CD4-positive, alpha-beta T cell treated with Interferon gamma for 1 hour (primary cell): ENCODE measurements at regions not wholly inside any gene's neighbourhood (a gene's known extent, or its start where the extent isn't known, plus 50 kb on each side); places are given as distances from the start of the nearest gene placed in this dataset.
"Not testable (repeated sequence)": the region's sequence is repeated elsewhere in the genome, so short reads cannot be mapped to it uniquely, and the experiment has no call there.

Experiments
- DNase-seq: peaks from one replicate; pipeline ENCODE4 v3.0.0-alpha.2; 2020

- DNase-seq = no peak
Observed at GRCh38 chr21:15119486-15119885, 54.7 kb upstream of the NRIP1 start.

GRCh38 chr21:15121097-15121654 lies 56.4 kb upstream of the NRIP1 start:
- no peak for DNase-seq

DNA sequence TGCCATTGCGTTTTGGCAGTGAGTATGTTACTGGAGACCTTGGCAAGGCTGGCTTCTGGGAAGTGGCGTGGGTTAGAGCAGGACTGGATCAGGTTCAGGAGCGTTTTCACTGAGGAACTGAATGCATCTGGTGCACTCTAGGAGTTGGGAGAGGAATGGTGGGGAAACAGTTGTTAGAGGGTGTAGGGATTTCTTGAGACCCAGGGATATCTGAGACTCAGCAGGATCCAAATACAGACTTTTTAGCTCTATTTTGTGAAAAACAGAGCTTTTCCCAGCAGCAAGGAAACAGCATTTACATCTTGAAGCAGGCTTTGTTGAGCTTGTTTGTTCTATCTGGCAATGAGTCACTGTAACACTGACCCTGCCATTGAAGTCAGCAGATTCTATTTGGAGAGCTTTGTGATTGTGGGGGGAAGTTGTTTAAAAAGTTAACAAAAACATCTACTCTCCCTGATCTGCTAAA lies 56.9 kb upstream of the NRIP1 start:
- no peak for DNase-seq

- no peak for DNase-seq
Observed at GRCh38 chr21:15122241-15122640, 57.4 kb upstream of the NRIP1 start.

DNA sequence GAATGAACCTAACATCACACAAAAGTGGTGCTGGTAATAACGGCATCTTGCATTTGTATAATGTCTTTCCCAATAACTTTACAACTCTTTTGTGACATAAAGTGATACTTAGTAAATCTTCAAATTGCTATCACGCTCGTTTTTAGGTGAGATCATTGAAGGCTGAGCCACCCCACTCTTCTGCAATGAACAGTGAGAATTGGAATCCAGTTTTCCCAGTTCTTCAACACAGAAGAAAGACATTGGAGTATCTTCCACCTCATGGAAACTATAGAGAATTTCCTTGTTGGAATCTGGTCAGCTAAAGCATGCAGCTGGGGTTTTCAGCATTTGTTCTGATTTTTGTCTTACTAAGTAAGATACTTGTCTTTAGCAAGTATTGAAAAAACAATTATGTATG lies 59.9 kb upstream of the NRIP1 start:
- no peak for DNase-seq

- no peak for DNase-seq
Observed at GRCh38 chr21:15126948-15127347, 62.1 kb upstream of the NRIP1 start.

- no peak for DNase-seq
Observed at GRCh38 chr21:15127437-15127836, 62.6 kb upstream of the NRIP1 start.

DNA sequence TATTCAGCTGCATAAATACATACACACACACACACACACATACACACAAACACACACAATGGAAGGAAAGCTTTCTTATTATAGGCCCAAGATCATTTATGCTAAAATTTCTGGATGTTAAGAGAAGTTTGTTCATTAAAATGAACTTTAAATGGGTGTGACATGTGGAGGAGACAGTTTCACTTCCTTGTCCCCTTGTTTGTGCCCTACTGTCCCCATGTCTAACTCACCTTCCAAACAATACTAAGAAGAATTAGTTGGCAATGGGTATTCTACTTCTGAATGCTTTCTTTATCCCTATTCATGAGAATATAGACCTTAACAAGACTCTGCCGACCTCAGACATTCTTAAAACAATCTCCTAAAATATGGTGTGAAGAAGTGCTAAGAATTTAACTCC lies 63.5 kb upstream of the NRIP1 start:
- DNase-seq = no peak

DNA sequence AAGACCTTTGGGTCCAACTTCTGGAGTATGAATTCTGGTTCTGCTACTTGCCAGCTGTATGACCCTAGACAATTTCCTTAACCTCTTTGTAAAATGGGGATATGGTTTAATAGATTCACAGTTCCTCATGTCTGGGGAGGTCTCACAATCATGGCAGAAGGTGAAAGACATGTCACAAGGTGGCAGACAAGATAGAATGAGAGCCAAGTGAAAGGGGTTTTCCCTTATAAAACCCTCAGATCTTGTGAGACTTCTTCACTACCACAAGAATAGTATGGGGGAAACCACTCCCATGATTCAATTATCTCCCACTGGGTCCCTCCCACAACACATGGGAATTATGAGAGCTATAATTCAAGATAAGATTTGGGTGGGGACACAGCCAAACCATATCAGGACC lies 63.9 kb upstream of the NRIP1 start:
- not testable (repeated sequence) for DNase-seq

- no peak for DNase-seq
Observed at GRCh38 chr21:15130326-15130725, 65.5 kb upstream of the NRIP1 start.

DNA sequence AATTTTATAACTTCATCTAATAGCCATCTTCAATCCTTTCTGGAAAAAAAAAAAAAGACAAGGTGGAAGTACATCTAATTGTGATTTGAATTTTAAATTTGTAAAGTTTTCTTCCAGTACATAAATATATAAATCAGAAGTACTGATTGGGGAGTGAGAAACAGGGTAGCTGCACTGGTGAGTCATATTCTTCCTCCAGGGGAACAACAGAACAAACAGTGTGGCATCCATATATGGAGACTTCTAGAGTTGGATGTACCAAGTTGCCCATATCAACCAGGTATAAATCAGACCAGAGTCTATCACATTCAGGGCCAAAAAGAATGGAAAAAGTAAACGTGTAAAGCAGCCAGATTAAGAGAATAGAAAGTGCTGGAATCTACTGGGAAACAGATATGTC lies 66.0 kb upstream of the NRIP1 start:
- DNase-seq = no peak

DNA sequence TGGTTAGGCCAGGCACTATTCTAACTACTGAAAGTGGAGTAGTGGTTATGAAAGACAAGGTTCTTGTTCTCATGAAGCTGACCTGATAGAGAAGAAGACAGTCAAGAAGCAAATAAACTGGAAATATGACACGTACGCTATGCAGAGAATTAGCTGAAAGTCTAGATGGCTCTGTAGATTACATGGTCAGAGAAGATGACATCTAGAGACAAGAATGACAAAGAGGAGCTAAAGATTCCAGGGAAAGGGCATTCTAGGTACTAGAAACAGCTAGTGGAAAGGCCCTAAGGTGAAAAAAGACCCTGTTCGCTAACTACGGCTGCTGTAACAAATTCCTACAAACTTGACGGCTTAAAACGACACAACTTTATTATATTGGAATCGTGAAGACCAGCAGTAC lies 68.0 kb upstream of the NRIP1 start:
- DNase-seq = no peak

- peak; percentile 4 for DNase-seq
Observed at GRCh38 chr21:15134701-15135470, 70.1 kb upstream of the NRIP1 start.

- DNase-seq = no peak
Observed at GRCh38 chr21:15135867-15136629, 71.2 kb upstream of the NRIP1 start.

DNA sequence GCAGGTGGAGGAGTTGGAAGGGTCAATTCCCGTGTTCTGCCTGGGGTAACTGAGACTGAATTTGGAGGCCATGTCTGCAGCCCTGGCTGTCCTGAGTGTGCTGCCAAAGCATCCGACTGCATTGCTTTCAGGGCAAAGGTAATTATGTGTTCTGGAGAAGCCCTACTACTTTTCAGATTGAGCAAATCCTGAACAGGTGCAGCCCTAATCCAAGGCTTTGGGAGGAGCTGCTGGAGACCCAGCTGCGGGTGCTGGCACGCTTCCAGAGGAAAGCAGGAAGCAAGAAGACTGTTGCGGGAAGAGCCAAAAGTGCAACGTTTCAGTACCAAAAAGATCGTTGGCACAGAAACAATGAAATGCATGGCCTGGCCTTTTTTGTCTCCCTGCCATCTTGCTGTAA lies 73.7 kb upstream of the NRIP1 start:
- DNase-seq = no peak

- no peak for DNase-seq
Observed at GRCh38 chr21:15139898-15140297, 75.1 kb upstream of the NRIP1 start.

DNA sequence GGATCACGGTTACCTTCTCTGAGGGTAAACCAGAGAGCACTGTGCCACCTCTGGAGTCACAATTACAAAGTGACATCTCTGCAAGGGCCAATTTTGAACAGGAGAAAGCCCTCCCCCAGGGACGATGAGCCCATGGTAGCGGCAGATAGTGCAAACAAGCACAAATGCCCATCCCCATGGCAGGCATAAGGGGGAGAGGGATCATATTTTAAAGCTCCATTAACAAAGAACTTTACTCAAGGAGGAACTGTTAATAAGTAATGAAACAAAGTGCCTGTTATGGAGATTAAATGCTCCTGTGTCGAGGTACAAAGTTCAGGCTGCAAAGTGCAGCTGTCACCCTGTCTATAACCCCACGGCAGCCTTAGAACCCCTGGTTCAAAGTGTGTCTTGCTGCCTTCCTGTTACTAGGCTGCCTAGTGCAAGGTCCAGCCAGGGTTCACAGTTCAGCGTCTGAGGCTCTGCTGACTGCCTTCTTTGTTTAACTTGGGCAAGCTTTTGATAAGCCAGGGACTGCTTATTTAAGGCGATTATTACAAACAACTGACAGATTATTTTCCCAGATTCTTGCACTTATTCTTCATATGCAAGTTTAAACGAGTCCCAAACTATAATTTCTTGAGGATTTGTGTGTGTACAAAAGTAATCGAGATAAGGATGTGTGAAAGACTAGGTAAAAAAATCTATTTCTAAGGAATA lies 75.7 kb upstream of the NRIP1 start:
- no peak for DNase-seq

- DNase-seq = no peak
Observed at GRCh38 chr21:15141261-15141970, 76.6 kb upstream of the NRIP1 start.

DNA sequence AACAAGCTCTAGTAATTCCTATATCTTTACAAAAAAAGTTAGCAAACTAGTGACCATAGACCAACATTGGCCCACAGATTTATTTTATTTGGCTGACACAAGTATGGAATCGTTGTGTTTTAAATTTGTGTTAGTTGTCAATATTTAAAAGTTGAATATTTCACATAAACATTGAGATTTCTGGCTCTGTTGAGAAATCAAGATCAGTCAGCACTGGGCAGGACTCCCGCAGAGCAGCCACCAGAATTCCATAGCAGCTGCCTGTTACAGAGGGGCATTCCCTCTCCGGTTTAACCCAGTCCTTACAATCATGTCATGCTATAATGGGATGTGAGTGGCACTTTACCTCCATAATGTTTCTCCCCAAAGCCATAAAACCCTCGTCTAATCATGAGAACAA lies 79.2 kb upstream of the NRIP1 start:
- DNase-seq = no peak

DNA sequence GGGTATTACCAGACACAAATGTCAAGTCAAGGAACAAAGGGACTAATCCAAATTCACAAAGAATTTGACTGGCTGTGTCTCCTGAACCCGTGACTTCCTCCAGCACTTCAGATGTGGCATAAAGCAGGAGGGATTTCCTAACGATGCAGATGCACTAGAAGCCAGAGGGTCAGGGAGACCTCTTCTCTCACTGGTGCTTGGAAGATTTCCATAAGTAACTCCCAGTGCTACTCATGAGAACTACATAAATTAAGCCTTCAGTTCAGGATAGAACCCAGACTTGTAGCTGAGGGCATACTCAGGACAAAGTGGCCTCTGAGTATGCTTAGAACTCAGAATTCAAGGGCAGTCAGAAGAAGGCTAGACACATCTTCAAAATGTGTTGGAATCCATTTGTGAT lies 83.6 kb upstream of the NRIP1 start:
- no peak for DNase-seq

DNA sequence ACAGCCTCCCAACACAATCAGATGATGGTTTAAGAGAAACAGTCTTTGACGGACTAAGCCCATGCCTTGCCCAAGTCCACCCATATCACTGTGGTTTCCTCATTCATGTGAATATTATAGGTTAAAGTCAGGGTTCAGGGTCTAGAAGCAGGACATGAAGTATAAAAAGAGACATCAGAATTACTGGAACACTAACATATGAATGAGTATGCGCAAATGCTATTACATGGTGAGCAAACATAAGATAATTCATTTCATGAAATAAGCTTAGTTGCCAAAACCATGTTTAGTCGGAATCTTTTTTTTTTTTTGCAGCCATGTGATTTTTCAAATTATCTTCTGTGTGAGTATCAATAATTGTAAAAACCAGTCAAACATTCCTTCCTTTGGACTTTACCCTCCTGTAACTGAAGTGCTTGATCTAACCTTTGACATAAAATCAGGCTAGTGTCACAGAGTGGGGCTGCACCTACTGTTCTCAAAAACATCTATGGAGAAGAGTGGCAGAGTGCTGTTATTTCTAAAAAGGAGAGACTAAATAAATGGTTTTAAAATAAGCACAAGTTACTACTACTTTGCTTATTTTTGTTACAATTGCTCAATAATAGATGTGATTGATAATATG lies 84.9 kb upstream of the NRIP1 start:
- no peak for DNase-seq

DNA sequence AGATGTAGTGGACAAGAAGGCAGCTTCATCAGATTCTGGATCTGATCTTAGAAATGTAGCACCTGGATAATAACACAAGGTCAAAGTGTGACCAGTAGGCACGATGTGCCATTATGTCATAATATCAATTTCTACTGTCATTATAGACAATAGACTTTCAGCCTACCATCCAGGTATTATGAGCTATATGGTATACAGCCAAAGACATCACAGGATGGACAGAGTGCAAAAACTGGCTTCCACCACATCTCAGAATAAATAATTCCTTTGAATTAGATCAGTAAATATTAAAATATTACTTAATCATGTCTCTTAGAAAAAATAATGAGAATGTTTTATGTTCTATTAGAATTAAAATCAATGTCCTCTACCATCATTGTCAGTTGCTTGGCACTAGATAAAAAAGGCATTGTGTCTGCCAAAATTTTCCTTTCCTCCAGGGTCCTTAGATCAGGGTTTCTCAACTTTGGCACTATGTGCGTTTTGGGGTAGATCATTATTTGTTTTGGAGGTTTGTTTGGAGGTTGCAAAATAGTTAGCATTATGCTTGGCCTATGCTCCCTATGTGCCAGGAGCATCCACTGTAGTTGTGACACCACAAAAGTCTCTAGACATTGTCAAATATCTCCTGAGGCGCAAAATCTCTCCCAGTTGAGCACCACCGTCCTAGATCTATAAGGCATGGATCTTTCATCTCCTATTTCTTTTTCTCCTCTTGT lies 86.7 kb upstream of the NRIP1 start:
- no peak for DNase-seq
